Renal pelvis (tissue), 1 donor: ENCODE measurements at regions not wholly inside any gene's neighbourhood (a gene's known extent, or its start where the extent isn't known, plus 50 kb on each side); places are given as distances from the start of the nearest gene placed in this dataset.

ENCODE experiments used
- DNase-seq: peaks from one replicate; pipeline ENCODE4 v3.0.0-alpha.2; 2013

DNA sequence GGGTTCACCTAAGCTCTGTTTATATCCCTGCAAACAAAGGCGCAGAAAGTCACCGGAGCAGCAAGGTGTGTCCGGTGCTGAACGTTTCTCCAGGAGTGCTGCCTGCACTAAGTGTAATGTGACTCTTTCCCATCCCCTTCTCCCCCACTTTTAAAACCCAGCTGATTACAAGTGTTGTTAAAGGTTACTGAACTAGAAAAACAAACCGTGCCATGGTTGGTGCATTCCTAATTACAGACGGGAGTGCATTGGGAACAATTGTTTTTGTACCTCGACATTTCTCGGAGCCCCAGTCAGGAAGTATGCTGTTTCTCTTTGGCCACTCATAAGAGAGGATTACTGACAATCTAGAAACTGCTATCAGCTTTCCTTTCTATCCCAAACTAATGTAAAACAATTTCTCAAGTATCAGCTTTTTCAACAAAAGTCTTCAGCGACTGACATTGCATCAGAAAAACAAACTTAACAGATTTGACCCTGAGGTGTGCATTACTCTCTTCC lies 441.0 kb upstream of the SALL1 start:
- peak; percentile 90 for DNase-seq

DNA sequence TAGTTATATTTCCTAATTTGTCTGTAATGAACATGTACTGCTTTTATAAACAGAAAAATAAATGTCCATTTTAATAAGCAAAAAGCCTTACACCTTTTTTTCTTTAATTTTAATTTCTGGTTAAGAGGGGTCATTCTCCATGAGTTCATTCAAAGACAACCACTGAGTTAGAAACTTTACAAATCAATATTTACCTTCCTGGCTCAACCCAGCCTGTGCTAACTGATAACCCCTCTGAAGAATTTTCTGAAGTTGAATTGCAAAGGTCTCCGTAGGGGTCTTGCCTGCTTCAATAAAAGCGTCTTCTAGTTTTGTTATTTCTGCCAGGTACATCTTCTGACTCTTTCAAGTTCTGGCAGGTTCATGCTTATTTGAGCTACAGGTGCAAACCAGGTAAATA lies 440.4 kb upstream of the SALL1 start:
- DNase-seq = no peak

DNA sequence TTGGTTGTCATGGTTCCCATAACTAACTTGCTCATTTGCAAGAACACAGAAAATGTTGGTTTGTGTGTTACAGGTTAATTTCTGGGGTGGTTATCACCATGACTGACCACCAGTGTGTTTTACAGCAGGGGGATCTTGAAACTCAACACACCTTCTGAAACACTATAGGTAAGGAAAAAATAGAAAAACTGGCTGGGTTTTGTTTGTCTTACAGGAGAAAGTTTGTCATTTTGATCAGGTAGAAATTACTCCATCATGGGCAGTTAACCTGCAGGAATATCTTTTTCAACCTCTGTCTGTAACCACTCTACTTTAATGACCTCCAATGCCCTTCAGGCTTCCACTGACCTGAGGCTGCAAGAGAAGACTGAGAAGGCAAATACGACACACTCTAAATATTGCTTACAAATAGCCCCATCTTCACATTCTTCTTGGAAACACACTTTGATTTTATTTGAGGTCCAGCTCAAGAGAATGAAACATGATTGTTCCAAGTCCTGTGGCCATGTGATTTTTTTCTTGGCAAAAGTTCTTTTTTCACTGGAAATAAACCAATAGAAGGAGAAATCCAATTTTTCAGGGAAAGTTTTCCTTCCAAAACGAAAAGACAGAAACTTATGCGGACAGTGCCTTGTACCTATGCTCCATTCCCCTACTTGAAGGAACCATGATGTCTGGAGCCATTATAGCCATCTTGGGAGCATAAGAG lies 428.7 kb upstream of the SALL1 start:
- DNase-seq = peak; percentile 54

DNA sequence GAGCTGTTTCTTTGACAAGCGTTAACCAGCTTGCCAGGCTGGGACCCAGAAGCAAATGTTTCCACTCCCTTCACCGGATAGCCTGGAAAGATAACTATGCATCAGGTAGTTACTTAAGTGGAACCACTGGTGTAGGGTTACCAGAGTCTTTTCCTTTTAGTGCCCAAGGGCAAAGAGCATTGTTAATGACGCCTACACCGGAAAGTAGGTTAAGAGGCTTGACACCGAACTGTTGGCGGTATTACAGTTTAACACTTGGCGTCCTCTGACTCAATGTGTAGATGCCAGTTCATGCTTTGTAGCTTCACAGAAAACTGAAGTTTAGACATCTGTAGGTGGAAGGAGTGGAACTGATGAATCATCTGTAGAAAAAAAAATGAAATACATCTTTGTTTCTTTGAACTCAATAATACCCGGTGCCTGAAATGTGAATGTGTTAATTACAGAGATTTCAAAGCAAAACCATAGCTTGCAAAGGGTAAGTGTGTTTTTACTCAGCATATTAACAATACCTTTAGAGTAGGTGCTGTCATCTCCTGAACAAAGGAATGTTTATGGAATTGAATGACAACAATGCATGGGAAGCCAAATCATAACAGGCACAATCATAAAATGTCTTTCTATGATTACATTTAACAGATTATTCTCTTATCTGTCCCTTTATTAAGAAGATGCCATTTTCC lies 426.7 kb upstream of the SALL1 start:
- peak; percentile 91 for DNase-seq

DNA sequence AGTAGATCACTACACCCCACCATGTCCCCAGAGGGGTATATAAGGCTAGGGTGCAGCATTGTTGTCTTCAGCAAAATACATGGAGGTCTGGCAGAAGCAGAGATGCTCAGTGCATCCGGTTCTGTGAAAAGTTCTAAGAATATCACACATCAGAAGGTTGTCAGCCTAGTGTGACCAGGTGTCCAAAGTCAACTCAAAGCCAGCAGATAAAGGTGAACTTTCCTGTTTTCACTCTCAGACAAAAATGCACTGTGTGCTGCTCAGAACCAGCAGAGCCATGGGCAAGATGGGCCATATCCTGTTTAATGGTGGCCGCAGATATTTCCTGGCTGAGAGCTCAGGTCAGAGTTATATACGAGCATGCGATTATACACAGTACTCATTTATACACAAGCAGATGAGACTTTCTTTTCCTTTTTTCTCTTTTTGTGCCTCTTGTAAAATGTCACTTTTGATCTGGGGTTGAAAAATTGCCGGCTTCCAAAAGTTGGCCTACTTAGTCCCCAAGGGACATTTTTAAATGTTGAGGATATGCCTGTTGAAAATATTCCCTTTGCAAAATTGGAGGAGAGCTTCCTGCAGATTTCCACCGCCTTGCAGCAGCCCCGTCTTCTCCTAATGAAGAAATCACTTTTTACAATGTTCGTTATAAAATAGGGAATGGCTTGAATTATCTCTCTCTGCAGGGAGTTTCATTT lies 425.6 kb upstream of the SALL1 start:
- DNase-seq = no peak

DNA sequence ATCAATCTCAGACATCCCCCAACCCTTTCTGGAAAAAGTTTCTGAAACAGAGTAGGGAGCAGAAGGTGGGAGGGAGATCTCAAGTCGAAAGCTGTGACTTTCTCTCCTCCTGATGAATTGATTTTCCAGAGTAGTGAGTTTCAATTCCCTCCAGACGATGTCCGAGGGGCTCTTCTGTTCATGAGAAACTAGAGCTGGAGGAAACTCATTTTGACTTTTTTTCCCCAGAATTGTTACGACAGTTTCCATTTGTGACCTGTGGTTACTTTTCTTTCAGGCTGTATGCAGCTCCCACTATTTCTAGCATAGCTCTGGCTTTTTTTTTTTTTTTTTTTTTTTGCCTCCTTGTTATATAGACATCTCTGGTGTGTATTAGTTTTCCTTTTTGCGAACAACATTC lies 422.1 kb upstream of the SALL1 start:
- DNase-seq = no peak

DNA sequence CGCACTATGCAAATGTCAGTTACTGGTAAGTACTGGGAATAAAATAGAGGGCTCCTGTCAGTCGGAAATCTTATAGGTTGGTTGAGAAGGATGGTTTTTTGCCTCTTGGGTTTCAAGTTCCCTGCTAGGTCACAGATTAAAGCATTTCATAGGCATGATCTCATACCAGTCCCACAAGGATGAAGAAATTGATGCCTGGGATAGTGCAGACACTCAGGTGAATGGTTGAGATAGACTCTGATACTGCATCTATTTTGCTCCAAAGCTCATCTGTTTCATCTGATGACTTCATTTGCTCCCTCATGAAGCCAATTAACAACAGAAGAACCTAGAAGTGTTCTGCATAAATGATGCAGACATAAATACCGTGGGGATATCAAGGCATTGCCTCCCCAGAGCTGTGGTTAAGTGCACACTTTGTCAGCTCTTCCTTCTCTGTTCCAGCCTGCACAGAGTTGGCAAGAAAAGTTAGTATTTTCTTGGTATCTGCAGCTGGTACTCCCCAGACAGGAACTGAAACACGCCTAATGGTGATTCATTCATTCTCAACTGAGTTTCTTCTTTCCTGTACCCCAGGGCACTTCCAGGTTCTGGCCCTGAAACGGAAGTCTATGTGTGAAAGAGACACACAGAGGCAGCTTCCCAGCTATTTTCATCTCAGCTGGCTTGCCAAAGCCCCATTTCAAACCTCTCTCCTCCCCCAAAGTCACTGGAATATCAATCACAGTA lies 418.3 kb upstream of the SALL1 start:
- DNase-seq = peak; percentile 36

DNA sequence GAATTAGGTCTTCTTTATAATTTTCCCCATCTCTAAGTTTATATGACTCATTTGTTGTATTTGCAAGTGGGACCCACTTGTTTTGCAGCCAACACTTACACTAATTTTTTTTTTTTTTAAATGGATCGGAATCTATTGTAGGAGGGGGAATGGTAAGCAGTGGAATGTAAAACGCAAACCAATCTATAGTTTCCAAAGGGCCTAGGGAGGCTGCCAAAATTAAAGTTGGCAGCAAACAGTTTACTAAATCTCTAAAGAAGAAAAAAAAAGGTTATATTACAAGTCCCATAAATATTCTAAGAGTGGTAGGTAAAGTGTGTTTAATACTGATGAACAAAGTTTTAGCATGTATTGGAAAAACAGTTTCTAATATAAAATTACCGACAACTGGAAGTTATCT lies 416.8 kb upstream of the SALL1 start:
- no peak for DNase-seq

DNA sequence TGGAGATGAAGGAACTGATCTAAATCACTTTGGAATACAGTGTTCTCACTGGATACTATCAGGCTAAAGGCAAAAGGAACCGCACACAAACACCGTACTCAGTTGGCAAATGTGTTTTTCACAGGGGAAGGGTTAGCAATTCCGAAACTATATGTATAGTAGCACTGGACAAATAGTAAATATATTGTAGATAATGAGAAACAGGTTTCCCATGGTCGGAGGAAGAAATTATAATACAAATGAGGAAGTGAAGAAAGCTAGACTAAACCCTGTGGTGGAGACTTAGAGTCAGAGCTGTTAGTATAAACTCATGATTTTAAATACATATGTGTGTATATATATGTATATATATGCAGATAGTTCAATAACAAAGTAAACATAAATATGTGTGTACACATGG lies 414.1 kb upstream of the SALL1 start:
- DNase-seq = no peak

DNA sequence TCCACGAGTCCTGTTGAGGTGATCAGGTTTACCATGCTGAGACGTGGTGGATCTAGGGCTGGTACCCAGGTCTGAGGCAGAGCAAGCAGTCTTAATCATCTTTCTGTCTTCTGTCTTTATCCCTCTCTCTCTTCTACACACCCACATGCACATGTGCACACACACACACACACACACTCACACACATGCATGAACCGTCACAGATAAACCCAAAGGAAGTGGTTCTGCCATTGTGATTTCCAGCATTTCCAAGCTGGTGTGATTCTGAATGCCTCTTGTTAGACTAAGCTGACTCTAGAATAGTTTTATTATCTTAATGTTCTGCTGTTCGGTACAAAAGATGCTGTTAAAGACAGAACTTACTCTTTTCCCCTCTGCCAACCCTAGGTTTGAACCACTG lies 411.8 kb upstream of the SALL1 start:
- no peak for DNase-seq

DNA sequence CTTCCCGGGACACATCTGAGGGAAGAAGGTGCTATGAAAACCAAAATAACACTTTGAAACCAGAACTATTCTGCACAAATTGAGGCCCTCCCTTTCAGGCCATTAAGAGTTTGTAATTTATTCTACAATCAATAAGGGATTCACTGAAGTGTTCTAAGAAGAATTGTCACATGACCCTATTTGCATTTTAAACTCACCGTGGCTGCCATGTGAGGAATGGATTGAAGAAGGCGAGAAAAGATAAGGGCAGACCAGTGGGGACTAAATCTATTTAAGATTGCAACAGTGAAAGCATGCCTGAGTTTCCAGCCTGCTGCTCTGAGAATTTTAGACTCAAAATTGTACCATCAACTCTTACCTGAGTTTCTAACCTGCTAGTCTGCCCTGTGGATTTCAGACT lies 408.8 kb upstream of the SALL1 start:
- DNase-seq = no peak

DNA sequence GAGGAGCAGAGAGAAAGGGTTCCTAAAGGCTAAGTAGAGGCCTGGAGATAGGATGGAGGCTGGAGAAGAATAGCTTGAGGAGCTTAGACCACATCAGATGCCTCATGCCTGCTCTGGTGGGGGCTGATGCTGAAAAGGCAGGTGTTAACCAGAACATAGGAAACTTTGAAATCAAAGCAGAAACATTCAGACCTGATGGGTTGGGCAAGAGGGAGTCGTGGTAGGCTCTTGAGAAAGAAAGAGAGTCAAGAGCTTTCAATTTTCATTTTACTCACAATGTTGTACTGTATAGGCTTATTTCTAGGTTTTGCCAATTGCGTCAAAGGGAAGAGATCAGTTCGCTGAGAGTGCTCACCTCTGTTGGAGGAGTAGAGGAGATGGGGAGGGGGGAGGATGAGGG lies 406.6 kb upstream of the SALL1 start:
- no peak for DNase-seq

DNA sequence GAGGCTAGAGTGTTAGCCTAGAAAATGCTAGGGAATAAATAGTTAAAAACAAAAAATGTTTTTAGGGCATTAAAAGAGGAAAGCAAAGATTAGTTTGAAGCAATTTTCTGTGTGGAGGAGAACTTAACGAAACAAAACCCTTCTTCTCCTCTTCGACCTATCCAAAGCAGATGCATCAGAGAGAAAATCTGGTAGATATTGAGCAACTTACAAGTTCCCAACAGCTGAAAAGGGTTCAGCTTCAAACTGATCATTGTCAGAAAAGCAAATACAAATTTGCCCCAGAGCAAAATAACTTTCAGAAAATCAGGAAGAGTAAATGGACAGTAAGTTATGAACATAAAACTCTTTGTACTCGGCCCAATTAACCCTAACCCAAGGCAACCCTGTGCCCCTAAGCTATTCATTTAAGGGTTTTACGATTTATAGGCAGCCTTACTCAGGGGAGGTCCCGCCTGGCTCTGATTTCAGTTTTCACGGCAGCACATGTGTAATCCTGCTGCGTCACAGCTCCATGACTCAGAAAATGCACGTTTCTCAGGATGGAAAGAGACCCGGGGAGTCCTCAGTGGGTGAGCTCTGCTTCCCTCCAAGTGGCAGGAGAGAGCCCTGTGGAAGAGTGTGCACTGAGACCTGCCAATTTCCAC lies 405.7 kb upstream of the SALL1 start:
- DNase-seq = peak; percentile 79

DNA sequence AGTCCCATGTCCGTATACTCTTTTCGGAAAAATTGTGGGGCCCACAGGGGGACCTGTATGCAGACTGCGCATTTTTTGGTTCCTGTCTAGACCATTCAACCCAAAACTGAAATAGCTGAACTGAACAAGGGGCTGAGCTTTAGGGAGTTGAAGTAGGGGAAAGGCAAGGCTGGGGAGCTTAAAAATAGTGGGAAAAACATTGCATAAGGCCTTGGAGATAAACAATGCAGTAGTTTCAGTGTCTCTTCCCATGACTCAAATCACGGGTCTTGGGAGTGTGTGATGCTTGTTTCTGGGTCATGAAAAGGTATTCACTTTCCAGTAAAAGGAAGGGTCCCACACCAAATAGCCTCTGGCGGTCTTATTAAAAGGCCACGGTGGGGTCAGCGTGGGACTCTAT lies 402.8 kb upstream of the SALL1 start:
- DNase-seq = no peak

DNA sequence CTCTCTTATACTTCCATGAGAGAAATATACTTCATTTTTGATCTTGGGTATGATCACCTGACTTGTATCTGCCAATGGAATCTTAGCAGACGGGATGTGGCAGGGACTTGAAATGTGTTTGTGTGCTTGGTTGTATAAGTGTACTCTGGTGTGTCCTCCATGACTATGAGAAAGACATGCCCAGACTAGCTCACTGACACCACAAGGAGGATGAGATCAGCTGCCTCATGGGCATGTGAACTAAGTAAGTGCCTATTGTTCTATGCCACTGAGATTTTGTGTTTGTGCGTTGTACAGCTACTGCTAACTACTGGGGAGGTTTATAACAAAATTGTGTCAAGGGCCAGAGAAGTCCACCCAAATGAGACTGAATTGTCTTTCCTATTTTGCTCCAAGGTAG lies 402.2 kb upstream of the SALL1 start:
- no peak for DNase-seq

DNA sequence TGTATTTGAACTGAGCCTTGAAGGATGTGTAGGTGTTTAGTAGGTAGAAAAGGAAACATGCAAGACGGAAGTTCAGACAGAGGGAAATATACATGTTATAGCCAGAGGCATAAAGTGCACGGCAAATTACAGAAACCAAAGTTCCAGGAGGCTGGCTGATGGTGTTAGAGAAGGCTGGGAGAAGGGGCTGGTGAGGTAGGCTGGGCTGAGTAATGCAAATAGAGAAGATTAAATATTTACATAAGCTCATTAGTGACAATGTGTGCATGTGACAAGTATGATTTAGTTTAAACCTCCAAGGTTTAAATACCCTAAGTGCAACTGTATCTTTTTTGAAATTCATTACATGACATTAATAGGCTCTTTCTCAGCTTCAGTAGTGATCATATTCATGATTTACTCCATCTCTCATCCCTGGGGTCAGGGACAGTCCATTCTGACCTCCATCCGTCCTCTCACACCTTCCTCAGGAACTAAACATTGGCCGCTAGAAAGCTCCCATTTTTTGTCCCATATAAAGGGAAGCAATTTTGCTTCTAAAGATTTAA lies 399.8 kb upstream of the SALL1 start:
- no peak for DNase-seq

DNA sequence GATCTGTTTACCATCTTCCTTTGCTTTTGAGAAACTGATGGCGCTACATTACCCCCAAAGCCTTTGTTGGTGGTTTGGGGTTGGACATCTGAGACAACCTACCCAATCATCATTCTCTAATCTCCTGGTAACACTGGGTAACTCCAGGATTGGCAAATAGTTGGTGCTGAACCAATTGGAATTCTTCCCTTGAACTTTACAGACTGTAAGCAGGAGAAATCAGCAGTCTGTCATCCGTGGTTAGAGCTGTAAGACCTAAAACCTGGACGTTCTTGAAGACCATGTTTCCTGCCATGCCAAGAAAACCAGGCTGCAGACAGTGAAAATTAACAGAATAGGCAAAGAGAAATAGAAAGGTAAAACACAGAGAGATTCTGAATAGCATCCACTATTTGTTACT lies 398.8 kb upstream of the SALL1 start:
- no peak for DNase-seq

DNA sequence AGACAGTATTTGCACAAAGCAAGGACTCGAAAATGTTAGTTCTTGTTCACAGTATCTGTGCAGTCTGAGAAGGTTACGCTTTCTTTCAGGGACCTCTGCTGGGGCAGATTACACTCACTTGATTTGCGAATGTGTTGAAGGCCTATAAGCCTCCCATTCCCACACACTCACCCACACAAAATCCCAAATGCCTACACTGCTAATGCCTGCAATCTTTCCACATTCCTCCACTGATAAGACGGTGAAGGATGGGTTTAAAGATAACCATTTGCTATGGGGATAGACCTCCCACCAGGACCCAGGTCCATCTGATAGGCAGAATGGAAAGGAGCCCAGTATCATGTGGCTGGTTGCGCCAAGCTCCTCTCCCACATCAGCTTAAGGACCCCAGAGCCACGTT lies 394.9 kb upstream of the SALL1 start:
- no peak for DNase-seq

DNA sequence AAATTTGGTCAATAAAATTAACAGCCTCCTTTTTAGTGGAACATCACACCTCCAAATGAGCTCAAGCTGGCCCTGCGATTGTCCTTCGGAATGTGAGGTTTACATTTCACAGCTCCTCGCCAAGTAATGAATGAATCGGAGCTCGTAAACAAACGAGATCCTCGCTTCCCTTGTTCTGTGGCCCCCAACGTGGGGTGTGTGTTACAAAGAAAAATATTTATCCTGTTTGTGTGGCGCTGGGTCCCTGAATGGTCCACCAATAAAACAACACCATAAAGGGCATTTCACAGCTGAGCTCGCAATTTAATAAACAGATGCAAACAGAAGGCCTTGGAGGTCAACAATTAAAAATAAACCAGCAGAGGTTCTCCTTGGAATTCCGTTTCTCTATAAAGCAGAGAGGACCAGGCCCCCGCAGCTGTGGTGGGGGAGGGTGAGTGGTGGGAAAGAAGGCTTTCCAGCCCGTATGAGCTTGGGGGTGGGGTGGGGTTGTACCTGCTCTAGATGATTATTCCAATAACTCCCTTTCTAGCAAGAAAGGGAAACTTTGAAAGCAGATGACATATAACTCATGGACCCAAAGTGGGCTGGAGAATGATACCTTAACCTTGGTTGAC lies 393.9 kb upstream of the SALL1 start:
- DNase-seq = peak; percentile 75

DNA sequence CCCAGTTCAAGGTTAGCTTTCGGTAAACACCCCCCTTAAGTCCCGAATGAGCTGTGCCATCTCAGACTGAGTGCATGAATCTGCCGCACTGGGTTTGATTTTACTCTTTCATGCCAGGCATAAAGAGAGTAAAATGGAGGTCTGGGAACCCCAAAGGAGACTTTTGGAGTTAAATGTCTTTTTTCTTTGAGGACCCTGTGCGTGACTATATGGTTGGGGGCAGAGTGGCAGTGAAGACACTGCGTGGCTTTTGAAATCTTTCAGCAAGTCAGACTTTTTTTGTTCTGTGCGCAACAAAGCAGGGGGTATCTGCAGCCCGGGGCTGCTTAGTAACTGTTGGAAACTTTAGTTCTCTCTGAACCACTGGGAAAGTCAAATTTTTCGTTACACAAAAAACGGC lies 392.9 kb upstream of the SALL1 start:
- DNase-seq = no peak
